ENCODE measurements at regions not wholly inside any gene's neighbourhood (a gene's known extent, or its start where the extent isn't known, plus 50 kb on each side); places are given as distances from the start of the nearest gene placed in this dataset.

GRCh38 chr5:63293317-63293716 is 668.9 kb downstream of the HTR1A start:
- no peak overlapping the region for H3K4me3 Mint-ChIP-seq
- H3K36me3 Mint-ChIP-seq: no peaks in the 10 kb centered on the region
- DNase-seq (ENCODE audit: low spot score in 2 of 2, unreplicated experiment in 2 of 2): no peak
- TF ChIP-seq CTCF (IDR thresholded peaks at IDR 0.05; ENCODE audit: unreplicated experiment): no peak
- no peaks in the 10 kb centered on the region for H3K27me3 Mint-ChIP-seq (ENCODE audit: low read depth)
- no peak overlapping the region for H3K27ac Mint-ChIP-seq
- H3K9me3 Mint-ChIP-seq: no peaks in the 10 kb centered on the region
- H3K4me1 Mint-ChIP-seq: no peaks in the 10 kb centered on the region

- Mint-ChIP-seq H3K4me1 (no peaks in the 10 kb centered on the region), H3K4me3 (no peak overlapping the region), H3K27ac (no peak overlapping the region), H3K9me3 (peaks cover 5% of the 10 kb centered on the region), H3K27me3 (ENCODE audit: low read depth) (no peaks in the 10 kb centered on the region), H3K36me3 (no peaks in the 10 kb centered on the region)
- no peak for DNase-seq (ENCODE audit: low spot score in 2 of 2, unreplicated experiment in 2 of 2)
- no peak for TF ChIP-seq CTCF (IDR thresholded peaks at IDR 0.05; ENCODE audit: unreplicated experiment)
Measured at GRCh38 chr5:63286724-63287123, 675.5 kb downstream of the HTR1A start.

- Mint-ChIP-seq H3K27ac (no peak overlapping the region), H3K36me3 (no peaks in the 10 kb centered on the region), H3K4me1 (peaks cover 5% of the 10 kb centered on the region), H3K4me3 (no peak overlapping the region), H3K27me3 (ENCODE audit: low read depth) (no peaks in the 10 kb centered on the region), H3K9me3 (no peaks in the 10 kb centered on the region)
- DNase-seq (ENCODE audit: low spot score in 2 of 2, unreplicated experiment in 2 of 2): no peak
- TF ChIP-seq CTCF (IDR thresholded peaks at IDR 0.05; ENCODE audit: unreplicated experiment): no peak
Measured at GRCh38 chr5:63263411-63263810, 684.8 kb downstream of the LRRC70 start.

GRCh38 chr5:63262185-63262981 is 683.8 kb downstream of the LRRC70 start:
- no peak for DNase-seq (ENCODE audit: low spot score in 2 of 2, unreplicated experiment in 2 of 2)
- Mint-ChIP-seq H3K36me3 (no peaks in the 10 kb centered on the region), H3K27me3 (ENCODE audit: low read depth) (no peaks in the 10 kb centered on the region), H3K4me3 (no peak overlapping the region), H3K9me3 (no peaks in the 10 kb centered on the region), H3K27ac (peak overlapping the region; percentile 41), H3K4me1 (peaks cover 5% of the 10 kb centered on the region)
- no peak for TF ChIP-seq CTCF (IDR thresholded peaks at IDR 0.05; ENCODE audit: unreplicated experiment)

- Mint-ChIP-seq H3K4me3 (no peak overlapping the region), H3K9me3 (no peaks in the 10 kb centered on the region), H3K27ac (no peak overlapping the region), H3K4me1 (peaks cover 5% of the 10 kb centered on the region), H3K36me3 (no peaks in the 10 kb centered on the region), H3K27me3 (ENCODE audit: low read depth) (no peaks in the 10 kb centered on the region)
- DNase-seq (ENCODE audit: low spot score in 2 of 2, unreplicated experiment in 2 of 2): no peak
- no peak for TF ChIP-seq CTCF (IDR thresholded peaks at IDR 0.05; ENCODE audit: unreplicated experiment)
Measured at GRCh38 chr5:63261695-63262094, 683.1 kb downstream of the LRRC70 start.
